Smooth muscle cell (in vitro differentiated cells): ENCODE measurements at regions not wholly inside any gene's neighbourhood (a gene's known extent, or its start where the extent isn't known, plus 50 kb on each side); places are given as distances from the start of the nearest gene placed in this dataset.

Source experiments
- DNase-seq: peaks from one replicate; lab custom pipeline; 2025; ENCODE audit not compliant: unreplicated experiment; lab: John Stamatoyannopoulos, UW
- H2AFZ ChIP-seq: fragments of 200-600 bp; sonication (generic); 2 replicates; pipeline ENCODE4 v1.6.0; 2016; ENCODE audit warnings: antibody characterized with exemption, low read depth, mild to moderate bottlenecking
- H3F3A ChIP-seq: fragments of 200-600 bp; sonication (generic); 2 replicates; pipeline ENCODE4 v1.6.0; 2017; ENCODE audit warnings: antibody characterized with exemption, low read depth
- H3K27ac ChIP-seq: fragments of 200-600 bp; sonication (generic); 2 replicates; pipeline ENCODE4 v1.5.1; 2016; ENCODE audit warnings: low read depth, mild to moderate bottlenecking
- H3K27me3 ChIP-seq: fragments of 200-600 bp; sonication (generic); 2 replicates; pipeline ENCODE4 v1.6.1; 2016; ENCODE audit warnings: low read depth, mild to moderate bottlenecking
- H3K36me3 ChIP-seq: fragments of 200-600 bp; sonication (generic); 2 replicates; pipeline ENCODE4 v1.5.1; 2016; ENCODE audit warnings: low read depth
- H3K4me1 ChIP-seq: fragments of 200-600 bp; sonication (generic); 2 replicates; pipeline ENCODE4 v1.5.1; 2016; ENCODE audit warnings: low read depth
- H3K4me2 ChIP-seq: fragments of 200-600 bp; sonication (generic); 2 replicates; pipeline ENCODE4 v1.6.0; 2016; ENCODE audit warnings: mild to moderate bottlenecking
- H3K4me3 ChIP-seq: fragments of 200-600 bp; sonication (generic); 2 replicates; pipeline ENCODE4 v1.5.1; 2016; ENCODE audit warnings: mild to moderate bottlenecking
- H3K79me2 ChIP-seq: fragments of 200-600 bp; sonication (generic); 2 replicates; pipeline ENCODE4 v1.6.0; 2016; ENCODE audit warnings: low read depth, mild to moderate bottlenecking
- H3K9ac ChIP-seq: fragments of 200-600 bp; sonication (generic); 2 replicates; pipeline ENCODE4 v1.6.0; 2016; ENCODE audit warnings: low read depth
- H3K9me3 ChIP-seq: fragments of 200-600 bp; sonication (generic); replicated peaks from 2 replicates; pipeline ENCODE4 v1.5.1; 2016; ENCODE audit warnings: low read depth
- H4K20me1 ChIP-seq: fragments of 200-600 bp; sonication (generic); 2 replicates; pipeline ENCODE4 v1.6.0; 2016; ENCODE audit warnings: low read depth
- WGBS: methylation state at CpG from one replicate; pipeline ENCODE4 v1.1.7; 2016; ENCODE audit warnings: low lambda C conversion rate; 5-methylcytosine and 5-hydroxymethylcytosine counted together
- TF ChIP-seq, protein P1 (sequence below): fragments of 200-600 bp; sonication (generic); IDR thresholded peaks from 2 replicates; pipeline ENCODE4 v1.5.1; 2017; ENCODE audit warnings: borderline replicate concordance, mild to moderate bottlenecking, antibody characterized with exemption; ENCODE audit not compliant: insufficient read depth, poor library complexity, severe bottlenecking

DNA sequence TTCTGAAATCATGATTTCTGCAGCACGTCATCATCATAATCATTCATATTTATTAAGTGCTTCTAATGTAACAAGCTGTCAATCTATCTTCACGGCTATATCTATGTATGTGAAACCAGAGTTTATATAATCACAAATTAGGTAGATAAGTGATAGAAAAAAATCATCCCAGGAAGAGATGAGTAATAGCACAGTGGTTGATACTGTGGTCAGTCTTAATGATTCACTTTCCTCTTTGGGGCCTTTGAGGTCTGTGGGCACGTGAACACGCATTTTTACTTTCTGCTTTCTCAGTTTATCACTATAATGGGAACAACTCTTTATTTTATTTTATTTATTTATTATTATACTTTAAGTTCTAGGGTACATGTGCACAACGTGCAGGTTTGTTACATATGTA is 265.9 kb upstream of the NOVA1 start:
- H3K27ac ChIP-seq = no peak overlapping the region
- 70% methylated on average over 5 of the region's 5 CpGs for WGBS
- no peak overlapping the region for H3K9ac ChIP-seq
- no peak for DNase-seq
- no peaks in the 10 kb centered on the region for H3K9me3 ChIP-seq
- H3K4me3 ChIP-seq = no peak overlapping the region
- H3K36me3 ChIP-seq = no peaks in the 10 kb centered on the region
- no peaks in the 10 kb centered on the region for H3F3A ChIP-seq
- no peaks in the 10 kb centered on the region for H3K79me2 ChIP-seq
- peaks cover 5% of the 10 kb centered on the region for H3K4me1 ChIP-seq
- H4K20me1 ChIP-seq = no peaks in the 10 kb centered on the region
- peaks cover 8% of the 10 kb centered on the region for H3K27me3 ChIP-seq
- no peak overlapping the region for H3K4me2 ChIP-seq
- H2AFZ ChIP-seq = no peak overlapping the region
- TF ChIP-seq, protein P1, sequence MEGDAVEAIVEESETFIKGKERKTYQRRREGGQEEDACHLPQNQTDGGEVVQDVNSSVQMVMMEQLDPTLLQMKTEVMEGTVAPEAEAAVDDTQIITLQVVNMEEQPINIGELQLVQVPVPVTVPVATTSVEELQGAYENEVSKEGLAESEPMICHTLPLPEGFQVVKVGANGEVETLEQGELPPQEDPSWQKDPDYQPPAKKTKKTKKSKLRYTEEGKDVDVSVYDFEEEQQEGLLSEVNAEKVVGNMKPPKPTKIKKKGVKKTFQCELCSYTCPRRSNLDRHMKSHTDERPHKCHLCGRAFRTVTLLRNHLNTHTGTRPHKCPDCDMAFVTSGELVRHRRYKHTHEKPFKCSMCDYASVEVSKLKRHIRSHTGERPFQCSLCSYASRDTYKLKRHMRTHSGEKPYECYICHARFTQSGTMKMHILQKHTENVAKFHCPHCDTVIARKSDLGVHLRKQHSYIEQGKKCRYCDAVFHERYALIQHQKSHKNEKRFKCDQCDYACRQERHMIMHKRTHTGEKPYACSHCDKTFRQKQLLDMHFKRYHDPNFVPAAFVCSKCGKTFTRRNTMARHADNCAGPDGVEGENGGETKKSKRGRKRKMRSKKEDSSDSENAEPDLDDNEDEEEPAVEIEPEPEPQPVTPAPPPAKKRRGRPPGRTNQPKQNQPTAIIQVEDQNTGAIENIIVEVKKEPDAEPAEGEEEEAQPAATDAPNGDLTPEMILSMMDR = no peak

DNA sequence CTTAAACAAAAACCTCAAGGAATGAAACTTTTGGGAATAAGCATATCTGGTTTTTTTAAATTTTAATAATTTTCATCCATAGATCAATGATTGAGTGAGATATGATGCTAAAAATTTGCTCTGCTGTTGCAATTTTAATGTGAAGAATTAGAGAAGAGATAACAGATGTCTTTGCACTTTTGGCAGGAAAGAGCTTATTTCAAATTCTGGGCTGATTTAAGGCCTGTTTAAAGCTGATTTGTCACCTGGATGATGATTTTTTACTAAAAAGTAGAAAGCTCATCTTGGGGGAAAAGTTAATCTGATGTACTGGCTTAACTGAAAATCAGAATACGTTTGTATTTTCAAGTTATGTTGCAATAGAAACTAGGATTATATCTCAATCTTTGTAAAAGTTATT is 268.9 kb upstream of the NOVA1 start:
- no peak overlapping the region for H3K27ac ChIP-seq
- H3K4me1 ChIP-seq = peaks cover 5% of the 10 kb centered on the region
- 47% methylated on average over 1 of the region's 1 CpG for WGBS
- H3K9ac ChIP-seq = no peak overlapping the region
- H3K4me2 ChIP-seq = no peak overlapping the region
- H3K36me3 ChIP-seq = no peaks in the 10 kb centered on the region
- TF ChIP-seq, protein P1 = no peak
- H3K27me3 ChIP-seq = peaks cover 8% of the 10 kb centered on the region
- no peaks in the 10 kb centered on the region for H3F3A ChIP-seq
- no peak for DNase-seq
- no peaks in the 10 kb centered on the region for H3K9me3 ChIP-seq
- H4K20me1 ChIP-seq = no peaks in the 10 kb centered on the region
- H3K79me2 ChIP-seq = no peaks in the 10 kb centered on the region
- H2AFZ ChIP-seq = no peak overlapping the region
- H3K4me3 ChIP-seq = no peak overlapping the region

DNA sequence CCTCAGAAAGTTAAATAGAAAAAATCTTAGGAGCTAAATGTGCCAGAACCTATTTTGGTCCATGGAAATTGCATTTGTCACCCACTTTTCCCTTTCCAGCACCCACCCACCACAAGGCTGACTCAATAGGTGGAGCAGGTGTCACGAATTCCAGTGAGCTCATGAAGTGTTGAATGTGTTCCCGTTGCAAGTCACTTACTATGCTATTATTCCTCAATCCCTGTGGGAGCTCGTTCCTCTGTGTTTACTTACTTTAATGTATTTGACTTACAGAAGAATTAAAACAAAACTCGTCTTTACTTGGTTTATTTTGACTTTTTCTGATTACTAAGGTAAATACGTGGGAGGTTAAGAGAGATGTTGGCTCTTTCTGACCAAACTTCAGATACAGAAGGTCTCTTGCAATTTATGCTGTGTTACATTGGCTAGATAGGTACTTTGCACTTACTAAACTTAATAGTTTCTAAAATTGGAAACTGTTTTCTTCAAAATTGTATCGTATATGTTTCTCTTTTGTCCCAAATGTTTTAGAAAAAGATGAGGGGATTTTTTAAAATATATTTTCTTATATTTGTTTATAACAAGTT is 269.4 kb upstream of the NOVA1 start:
- no peaks in the 10 kb centered on the region for H4K20me1 ChIP-seq
- no peaks in the 10 kb centered on the region for H3K9me3 ChIP-seq
- H3K27ac ChIP-seq = no peak overlapping the region
- H3K4me3 ChIP-seq = no peak overlapping the region
- H3K4me1 ChIP-seq = peaks cover 5% of the 10 kb centered on the region
- H3K36me3 ChIP-seq = no peaks in the 10 kb centered on the region
- H3F3A ChIP-seq = no peaks in the 10 kb centered on the region
- H2AFZ ChIP-seq = no peak overlapping the region
- peaks cover 8% of the 10 kb centered on the region for H3K27me3 ChIP-seq
- no peak overlapping the region for H3K4me2 ChIP-seq
- TF ChIP-seq, protein P1 = no peak
- WGBS = 62% methylated on average over 6 of the region's 6 CpGs
- no peaks in the 10 kb centered on the region for H3K79me2 ChIP-seq
- no peak for DNase-seq
- no peak overlapping the region for H3K9ac ChIP-seq

DNA sequence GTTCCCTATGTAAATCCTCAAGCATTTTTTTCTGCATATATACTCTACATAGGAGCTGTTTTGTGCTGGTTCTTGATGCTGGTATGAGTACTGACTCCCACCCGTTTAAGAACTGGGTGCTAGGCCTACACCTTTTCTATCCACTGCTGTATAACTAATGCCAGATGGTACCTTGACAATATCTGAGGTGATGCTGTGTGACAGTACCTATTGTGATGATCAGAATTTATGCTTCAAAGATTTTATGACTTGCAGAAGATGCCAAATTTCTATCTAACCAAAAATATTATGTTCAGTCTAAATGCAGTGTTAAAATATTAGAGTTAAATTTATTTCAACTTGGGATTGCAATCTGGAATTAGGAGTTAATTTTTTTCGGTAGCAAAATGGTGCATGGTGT is 272.3 kb upstream of the NOVA1 start:
- H3K9ac ChIP-seq = no peak overlapping the region
- TF ChIP-seq, protein P1 = no peak
- no peaks in the 10 kb centered on the region for H3K36me3 ChIP-seq
- H3K4me3 ChIP-seq = no peak overlapping the region
- peaks cover 8% of the 10 kb centered on the region for H3K27me3 ChIP-seq
- no peaks in the 10 kb centered on the region for H3K79me2 ChIP-seq
- H4K20me1 ChIP-seq = no peaks in the 10 kb centered on the region
- 89% methylated on average over 2 of the region's 2 CpGs for WGBS
- DNase-seq = no peak
- H3K4me2 ChIP-seq = no peak overlapping the region
- H2AFZ ChIP-seq = no peak overlapping the region
- H3K9me3 ChIP-seq = no peaks in the 10 kb centered on the region
- no peak overlapping the region for H3K27ac ChIP-seq
- peaks cover 13% of the 10 kb centered on the region for H3K4me1 ChIP-seq
- no peaks in the 10 kb centered on the region for H3F3A ChIP-seq
